MV-4-11 (cell line): ENCODE measurements at regions not wholly inside any gene's neighbourhood (a gene's known extent, or its start where the extent isn't known, plus 50 kb on each side); places are given as distances from the start of the nearest gene placed in this dataset.
"Not testable (repeated sequence)": the region's sequence is repeated elsewhere in the genome, so short reads cannot be mapped to it uniquely, and the experiment has no call there.

Experiments used
- DNase-seq: peaks from one replicate; lab custom pipeline; 2025; lab: John Stamatoyannopoulos, UW

DNA sequence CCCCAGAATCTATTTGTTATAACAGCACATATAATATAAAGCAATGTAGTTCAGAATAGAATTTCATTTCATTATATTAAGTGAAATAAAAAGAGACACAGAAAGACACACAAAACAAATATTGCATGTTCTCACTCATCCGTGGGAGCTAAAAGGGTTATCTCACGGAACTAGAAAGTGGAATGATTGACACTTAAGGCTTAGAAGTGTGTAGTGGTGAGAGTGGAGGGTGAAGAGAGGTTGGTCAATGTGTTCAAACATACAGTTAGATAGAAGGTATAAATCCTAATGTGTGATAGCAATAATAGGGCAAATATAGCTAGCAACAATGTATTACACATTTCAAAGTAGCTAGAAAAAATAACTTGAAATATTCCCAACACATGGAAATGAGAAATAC is 1001.7 kb upstream of the TMPRSS15 start:
- no peak for DNase-seq

DNA sequence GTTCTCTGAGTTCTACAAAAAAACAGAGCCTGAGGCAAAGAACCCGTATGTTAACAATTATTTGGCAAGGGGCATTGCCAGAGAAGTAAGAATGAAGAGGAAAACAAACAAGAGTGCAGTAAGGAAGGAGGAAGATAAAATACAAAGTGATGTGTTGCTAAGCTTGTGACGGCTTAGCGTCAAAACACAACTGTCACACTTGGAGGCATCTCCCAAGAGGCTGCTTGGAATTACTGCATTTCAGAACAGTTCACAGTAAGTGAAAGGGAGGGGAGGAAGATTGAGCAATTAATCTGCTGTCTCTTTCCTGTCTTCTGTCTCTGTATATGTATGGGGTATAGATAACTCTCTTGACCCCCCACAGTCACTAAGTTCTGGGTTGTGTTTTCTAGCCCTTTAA is 1017.0 kb upstream of the TMPRSS15 start:
- DNase-seq, result no peak

DNA sequence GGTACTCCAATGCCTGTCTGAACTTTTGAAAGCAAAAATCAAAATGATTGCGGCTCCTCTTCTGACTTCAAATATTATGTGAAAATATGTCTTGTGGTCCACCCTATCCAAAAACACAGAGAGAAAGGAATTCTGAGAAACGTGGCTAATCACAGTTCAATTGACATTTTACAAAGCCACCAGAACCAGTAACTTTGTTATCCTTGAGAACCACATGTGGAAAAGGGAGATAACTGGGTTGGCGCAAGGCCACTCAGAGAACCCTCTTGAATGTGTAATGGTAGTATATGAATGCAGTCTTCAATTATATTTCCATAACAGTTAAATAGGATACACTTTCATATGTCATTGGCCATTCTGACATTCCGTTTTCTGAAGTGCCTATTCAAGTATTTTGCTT is 1030.0 kb upstream of the TMPRSS15 start:
- no peak for DNase-seq

DNA sequence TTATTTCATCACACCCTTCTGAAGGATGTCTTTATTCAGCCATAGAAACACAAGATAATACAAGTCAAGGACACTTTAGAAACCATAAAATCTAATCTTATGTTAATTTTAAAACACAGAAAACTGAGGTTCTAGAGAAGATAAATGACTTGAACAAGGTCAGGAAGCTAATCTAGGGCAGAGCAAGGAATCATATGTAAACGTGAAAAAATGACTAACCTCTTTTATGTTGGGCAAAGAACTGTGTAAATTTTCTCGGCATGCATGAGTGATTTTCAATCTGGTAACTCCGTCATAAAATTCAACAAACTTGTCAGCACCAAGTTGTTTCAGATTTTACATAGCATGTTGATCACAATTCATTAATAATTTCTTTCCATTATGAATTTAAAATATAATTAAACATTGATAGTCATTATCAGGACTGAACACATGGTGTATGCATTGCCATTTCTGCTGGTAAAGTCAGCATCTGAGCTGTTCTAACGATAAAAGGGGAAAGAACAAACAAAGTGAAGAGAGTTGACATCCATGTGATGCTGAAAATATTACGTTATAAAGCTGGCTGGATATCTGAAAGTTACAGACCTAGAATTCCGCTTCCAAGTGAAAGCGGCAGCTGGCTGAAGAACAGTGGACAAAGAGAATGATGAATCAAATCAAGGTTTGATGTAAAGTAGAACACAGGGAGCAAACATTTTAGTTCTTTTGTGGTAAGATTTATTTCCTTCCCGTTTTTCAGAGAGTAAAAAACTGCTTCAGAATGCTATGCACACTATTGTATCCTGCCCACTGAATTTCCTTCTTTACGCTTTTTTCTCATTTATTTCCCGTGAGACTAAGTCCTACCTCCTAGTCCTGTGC is 1037.4 kb upstream of the TMPRSS15 start:
- peak; percentile 61 for DNase-seq

DNA sequence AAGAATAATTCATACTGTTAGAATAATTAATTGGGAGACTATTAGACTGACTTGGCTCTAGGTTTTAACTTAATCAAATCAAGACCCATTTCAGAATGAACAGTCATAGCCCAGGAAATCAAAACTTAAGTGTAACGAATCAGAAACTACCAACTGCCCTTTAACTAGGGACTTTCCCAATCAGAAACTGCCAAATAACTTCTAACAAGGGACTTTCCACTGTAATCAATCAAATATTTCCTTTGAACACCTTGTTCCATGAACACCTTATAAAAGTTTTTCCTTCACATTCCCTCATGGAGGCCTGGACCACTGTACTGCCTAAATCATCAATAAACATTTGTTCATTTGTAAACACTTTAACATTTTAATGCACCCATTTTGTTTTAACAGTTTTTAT is 1054.7 kb upstream of the TMPRSS15 start:
- DNase-seq, result no peak

DNA sequence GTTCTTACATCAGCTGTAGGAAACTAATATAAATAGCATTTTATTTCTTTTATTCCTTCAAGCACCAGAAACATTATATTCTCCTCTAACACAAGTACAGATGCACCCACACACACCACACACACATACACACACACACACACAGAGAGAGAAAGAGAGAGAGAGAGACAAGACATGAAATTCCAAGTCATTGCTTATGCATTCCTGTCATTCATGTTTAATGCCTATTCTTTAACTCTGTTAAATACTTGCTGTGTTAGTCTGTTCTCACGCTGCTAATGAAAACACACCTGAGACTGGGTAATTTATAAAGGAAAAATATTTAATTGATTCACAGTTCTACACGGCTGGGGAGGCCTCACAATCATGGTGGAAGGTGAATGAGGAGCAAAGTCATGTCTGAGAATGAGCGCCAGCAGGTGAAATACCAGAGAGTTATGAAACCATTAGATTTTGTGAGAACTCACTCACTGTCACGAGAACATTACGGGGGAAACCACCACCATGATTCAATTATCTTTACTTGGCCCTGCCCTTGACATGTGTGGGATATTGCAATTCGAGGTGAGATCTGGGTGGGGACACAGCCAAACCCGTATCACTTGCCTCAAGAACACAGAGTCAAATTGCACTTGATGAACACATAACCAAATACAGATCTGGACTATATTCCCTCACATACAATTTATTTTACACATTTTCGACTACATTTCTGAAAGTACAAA is 1058.1 kb upstream of the TMPRSS15 start:
- no peak for DNase-seq

DNA sequence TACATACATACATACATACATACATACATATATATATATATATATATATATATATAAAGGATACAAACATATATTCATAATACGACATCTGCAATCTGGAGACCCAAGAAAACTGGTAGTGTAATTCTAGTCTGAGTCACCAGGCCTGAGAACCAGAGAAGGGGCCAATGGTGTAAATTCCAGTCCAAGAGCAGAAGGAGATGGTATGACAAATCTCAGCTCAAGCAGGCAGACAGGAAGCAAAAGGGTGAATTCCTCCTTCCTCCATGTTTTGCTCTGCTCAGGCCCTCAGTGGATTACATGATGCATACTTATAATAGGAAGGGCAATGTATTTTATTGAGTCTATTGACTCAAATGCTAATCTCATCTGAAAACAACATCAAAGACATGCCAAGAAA is 1060.4 kb upstream of the TMPRSS15 start:
- DNase-seq, result no peak

DNA sequence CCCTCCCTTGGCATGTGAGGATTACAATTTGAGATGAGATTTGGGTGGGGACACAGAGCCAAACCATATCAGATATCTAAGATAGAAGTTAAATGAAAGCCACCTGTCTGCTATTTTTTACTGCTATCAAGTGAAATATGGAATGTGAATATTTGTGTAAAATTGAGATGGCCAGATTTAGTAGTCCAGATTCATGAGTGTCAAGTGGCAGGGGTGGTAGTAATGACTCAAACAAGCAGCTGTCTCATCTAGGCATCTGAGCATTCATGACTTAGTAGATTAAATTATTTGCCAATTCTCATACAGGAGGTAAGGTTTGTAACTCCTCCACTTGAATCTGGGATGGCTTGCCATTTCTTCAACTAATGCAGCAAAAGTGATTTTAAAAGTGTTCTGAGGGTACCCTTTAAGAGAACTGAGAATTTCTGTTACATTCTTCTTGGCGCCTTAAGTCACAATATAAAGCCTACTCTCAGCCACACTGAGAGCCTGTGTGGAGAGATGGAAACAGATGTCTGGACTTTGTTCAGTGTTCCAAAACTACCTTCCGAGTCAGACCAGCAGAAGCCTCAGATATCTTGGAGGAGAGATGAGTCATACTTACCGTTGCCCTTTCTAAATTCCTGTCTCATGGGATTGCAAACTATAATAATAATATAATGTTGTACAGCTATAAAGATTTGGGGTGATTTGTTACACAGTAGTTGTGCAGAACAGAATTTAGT is 1065.6 kb upstream of the TMPRSS15 start:
- no peak for DNase-seq

DNA sequence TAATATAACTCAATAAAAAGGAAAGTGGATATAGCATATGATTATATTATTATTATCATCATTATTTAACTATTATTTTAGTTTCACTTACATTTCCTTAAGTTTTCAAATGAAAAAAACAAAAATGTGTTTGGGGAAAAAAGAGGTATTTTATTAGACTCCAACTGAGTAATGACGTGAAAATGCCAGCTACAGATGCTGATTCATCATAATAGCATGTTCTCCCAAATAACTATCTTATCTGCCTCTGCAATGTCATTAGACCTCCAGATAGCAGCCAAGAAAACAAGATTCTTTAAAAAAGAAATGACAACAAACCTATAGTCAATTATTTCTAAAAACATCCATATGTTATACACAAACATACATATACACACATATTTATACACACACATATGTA is 1071.9 kb upstream of the TMPRSS15 start:
- no peak for DNase-seq

DNA sequence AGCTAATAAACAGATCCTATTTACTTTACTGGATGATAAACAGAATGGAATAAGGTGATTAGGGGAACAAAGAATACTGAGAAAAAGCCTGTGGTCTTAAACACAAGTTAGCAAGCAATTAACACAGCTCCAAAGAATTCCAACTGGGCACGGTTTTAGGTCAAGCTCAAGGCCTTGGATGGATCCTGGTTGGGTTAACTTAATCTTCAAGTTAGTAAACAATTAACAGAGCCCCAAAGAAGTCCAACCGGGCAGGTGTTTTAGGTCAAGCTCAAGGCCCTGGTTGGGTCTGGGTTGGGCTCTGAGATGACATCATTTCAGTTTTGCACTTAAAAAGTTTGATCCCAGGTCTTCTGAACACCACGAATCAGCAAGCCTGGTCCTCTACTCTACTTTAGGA is 1086.3 kb upstream of the TMPRSS15 start:
- DNase-seq, result no peak

DNA sequence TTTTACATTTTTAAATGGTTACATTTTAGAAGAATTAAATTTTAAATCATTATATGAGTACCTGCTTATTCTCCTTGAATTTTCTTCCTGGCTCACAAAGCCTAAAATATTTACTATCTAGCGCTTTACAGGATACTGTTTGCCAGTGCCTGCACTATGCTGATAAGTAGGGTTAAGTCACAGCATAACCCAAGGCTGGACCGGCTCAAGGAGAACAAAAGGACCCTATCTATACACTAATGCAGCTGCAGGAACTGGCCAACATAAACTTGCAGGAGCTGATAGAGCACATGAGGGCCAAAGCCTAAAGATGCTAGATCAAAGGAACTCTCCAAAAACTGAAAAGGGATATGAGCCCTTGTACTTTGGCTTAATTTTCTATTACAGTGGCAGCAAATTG is 1086.9 kb upstream of the TMPRSS15 start:
- no peak for DNase-seq

DNA sequence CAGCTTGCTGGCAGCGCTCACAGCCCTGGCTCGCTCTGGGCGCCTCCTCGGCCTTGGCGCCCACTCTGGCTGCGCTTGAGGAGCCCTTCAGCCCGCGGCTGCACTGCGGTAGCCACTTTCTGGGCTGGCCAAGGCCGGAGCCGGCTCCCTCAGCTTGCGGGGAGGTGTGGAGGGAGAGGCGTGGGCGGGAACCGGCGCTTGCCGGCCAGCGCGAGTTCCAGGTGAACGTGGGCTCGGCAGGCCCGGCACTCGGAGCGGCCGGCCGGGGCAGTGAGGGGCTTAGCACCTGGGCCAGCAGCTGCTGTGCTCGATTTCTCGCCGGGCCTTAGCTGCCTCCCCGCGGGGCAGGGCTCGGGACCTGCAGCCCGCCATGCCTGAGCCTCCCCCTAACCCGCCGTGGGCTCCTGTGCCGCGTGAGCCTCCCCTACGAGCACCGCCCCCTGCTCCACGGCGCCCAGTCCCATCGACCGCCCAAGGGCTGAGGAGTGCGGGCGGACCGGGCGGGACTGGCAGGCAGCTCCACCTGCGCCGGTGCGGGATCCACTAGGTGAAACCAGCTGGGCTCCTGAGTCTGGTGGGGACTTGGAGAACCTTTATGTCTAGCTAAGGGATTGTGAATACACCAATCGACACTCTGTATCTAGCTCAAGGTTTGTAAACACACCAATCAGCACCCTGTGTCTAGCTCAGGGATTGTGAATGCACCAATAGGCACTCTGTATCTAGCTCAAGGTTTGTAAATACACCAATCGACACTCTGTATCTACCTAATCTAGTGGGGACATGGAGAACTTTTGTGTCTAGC is 1090.1 kb upstream of the TMPRSS15 start:
- DNase-seq, result not testable (repeated sequence)

DNA sequence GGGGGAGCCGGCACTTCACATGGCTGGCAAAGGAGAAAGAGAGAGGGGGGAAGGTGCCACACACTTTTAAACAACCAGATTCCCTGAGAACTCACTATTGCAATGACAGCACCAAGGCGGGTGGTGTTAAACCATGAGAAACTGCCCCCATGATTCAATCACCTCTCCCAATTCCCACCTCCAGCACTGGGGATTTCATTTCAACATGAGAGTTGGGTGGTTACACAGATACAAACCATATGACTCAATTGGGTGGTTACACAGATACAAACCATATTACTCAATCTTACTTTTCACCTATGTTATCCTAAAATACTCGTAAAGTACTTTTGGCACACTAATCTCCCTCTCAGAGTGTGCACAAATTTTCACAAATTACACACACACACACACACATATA is 1097.5 kb upstream of the TMPRSS15 start:
- no peak for DNase-seq

DNA sequence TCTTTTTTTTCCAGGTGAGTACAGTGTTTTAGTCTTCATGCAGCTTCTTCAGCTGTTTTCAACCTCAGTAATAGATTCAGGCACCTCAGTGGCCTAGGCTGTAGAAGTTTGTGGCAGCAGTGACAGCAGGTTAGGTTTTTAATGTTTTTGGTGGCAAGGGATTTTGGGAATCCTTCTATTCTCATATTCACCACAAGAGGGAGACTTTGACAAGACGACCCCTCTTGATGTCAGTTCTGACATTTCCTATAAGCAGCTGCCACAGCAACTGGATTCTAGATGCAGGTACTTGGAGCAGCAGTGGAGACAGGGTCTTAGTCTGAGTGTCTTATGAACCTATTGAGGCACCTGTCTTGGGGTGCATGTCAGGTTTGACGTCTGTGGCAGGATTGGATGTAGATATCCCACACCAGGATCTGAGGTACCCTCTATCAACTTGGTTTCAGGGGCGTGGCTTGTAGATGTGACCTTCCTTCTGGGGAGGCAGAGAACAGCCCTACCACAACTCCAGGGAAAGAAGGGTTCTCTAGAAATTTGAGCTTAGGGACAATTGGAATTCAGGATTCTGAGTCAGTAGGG is 1104.2 kb upstream of the TMPRSS15 start:
- peak; percentile 24 for DNase-seq

DNA sequence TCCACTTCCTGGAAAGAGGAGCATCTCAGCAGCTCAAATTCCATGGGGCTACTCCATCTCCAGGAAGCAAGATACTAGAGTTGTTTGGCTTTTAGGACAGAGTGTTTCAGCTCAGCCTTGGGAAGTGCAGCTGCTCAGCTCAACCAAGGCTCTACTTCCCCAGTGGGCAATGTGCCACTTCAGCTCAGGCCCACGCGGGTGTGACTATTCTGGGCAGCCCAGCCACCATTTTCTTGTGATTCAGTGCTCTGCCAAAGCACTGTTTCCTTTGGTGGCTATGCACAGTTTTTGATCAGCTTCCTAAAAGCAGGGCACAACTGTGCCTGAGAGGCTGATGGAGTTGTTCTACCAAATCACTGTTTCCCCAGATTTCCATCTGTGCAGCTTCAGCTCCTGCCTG is 1104.9 kb upstream of the TMPRSS15 start:
- DNase-seq, result peak; percentile 82

DNA sequence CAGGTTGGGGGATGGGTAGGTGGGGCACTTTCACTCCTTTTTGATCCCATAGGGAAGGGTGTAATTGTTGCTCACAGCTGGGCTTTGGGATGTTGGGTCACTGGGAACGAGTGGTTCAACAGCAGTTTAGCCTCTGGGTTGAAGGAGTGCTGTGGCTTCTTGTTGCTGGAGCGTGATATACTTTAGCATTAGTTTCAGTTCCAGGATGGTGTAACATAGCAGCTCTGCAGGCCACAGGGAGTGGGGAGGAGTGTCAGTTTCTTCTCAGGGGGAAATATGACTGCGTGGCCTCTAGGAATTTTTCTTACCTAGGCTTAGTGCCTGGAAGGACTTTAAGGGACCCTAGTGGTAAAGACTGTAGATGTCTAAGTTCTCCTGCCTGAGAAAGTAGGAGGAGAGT is 1105.3 kb upstream of the TMPRSS15 start:
- DNase-seq, result peak; percentile 89

DNA sequence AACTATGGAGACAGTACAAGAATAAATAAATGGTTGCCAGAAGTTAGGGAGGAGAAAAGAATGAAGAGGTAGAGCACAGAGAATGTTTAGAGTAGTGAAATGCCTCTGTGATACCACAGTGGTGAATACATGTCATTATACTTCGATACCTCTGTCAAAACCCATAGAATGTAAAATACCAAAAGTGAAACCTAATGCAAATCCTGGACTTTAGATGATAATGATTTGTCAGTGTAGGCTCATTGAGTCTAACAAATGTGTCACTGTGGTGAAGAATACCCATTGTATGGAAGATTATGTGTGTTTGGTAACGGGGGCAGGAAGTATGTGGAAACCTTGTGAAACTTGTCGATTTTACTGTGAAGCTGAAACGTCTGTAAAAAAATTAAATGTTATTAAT is 1106.5 kb upstream of the TMPRSS15 start:
- no peak for DNase-seq

DNA sequence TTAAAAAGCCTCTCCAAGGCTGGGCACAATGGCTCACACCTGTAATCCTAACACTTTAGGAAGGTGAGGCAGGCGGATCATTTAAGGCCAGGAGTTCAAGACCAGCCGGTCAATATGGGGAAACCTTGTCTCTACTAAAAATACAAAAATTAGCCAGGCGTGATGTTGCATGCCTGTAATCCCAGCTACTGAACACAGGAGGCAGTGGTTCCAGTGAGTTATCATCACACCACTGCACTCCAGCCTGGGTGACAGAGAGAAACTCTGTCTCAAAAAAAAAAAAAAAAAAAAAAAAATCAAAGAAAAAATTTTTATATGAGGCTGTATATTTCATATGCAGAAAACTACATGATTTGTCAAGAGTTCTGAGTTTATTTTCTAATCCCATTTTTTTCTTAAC is 1107.1 kb upstream of the TMPRSS15 start:
- no peak for DNase-seq

DNA sequence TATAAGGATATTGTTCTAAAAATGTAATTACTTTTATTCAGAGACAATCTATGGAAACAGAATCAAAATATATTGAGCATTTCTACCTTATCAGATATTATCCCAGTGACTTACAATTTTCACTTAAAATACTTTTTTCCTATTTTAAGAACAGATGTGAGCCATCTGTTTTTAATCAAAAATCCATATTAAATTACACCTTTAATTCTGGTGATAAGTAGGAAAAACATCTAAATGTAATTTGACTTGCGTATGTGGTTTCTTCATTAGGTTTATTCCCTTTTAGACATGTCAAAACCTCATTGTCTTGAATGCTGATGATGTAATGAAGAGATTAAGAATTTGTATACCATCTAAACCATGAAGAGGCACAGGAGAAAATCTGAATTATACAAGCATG is 1118.8 kb upstream of the TMPRSS15 start:
- no peak for DNase-seq

DNA sequence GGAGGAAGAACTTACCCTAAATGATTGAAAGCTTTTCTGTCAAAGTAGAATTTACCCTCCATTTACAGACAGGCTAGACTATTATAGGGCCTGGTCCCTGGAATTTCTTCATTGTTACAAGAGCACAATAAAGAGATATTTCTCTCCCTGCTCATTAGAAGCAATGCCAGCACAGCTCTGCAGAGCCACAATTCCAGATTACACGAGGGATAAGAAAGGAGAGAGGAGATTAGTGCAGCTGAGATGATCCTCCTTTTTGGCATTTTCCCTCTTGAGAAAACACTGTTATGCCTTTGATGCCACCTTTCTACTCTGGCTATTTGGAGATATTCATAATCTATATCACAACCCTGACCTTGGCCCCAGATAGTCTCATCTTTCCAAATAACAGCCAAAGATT is 1119.5 kb upstream of the TMPRSS15 start:
- DNase-seq, result no peak

DNA sequence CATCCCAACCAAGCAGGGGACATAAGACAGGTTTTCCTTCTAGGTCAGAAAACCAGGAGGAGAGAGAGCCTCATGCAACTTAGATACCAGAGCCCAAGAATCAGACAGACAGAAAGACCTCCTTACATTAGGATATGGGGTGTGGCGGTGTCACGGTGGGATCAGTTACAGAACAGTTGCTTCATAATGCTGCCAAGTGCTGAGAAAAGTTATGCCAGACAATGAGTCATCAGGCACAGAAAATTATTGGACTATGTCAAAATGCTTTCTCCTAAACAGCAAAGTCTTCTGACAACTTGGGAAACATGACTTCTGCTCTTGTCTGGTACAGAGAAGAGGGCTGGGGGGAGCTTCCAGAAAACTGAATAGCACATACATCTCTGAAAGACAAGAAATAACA is 1120.2 kb upstream of the TMPRSS15 start:
- peak; percentile 79 for DNase-seq

DNA sequence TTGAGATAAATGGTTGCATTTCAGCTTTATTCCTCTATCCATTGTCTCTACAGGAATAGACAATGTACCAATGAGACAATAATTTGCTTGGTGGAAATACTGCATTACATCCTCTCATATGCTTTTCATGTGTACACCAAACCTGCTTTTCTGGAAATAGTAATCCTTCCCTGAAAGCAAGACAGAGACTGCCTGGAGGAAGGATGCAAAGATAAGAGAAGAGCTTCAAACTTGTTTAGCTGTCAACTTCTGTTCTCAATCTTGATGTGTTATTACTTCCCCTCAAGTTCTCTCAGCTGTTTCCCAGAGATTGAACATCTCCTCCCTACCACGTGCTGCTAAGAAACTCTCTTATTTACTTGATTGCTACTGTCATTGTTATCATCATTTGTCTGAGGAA is 1125.4 kb upstream of the TMPRSS15 start:
- DNase-seq, result no peak
